Stomach (tissue), 4 donors: ENCODE measurements at regions not wholly inside any gene's neighbourhood (a gene's known extent, or its start where the extent isn't known, plus 50 kb on each side); places are given as distances from the start of the nearest gene placed in this dataset.

Source experiments
- CTCF ChIP-seq, 7 experiments: fragments of 450-650 bp in 4 of 7; fragments of 200-600 bp in 3 of 7; sonication (generic) in 3 of 7; IDR thresholded peaks; one replicate each; pipeline ENCODE4 v1.5.1; 2016 to 2019; ENCODE audit warnings: antibody characterized with exemption in 7 of 7, control low read depth in 2 of 7, mild to moderate bottlenecking in 1 of 7
- POLR2A ChIP-seq, 4 donors: fragments of 450-650 bp; IDR thresholded peaks; one replicate each; pipeline ENCODE4 v1.6.1; 2016; ENCODE audit warnings: antibody characterized with exemption in 4 of 4, control low read depth in 2 of 4, mild to moderate bottlenecking in 1 of 4, moderate library complexity in 1 of 4
- POLR2AphosphoS5 ChIP-seq, 3 donors: sonication (generic); formaldehyde crosslinking; IDR thresholded peaks; one replicate each; pipeline ENCODE4 v1.6.1; 2016; ENCODE audit warnings: antibody characterized with exemption in 3 of 3

- no peak for TF ChIP-seq POLR2A (IDR thresholded peaks at IDR 0.05)
- TF ChIP-seq CTCF (IDR thresholded peaks at IDR 0.05): no peak
- TF ChIP-seq POLR2AphosphoS5 (IDR thresholded peaks at IDR 0.05): no peak
Observed at GRCh38 chr5:111829701-111830100, 72.7 kb upstream of the NREP start.
